ENCODE measurements at regions not wholly inside any gene's neighbourhood (a gene's known extent, or its start where the extent isn't known, plus 50 kb on each side); places are given as distances from the start of the nearest gene placed in this dataset.

GRCh38 chr15:70299931-70300869 is 202.5 kb upstream of the TLE3 start:
- TF ChIP-seq, protein P1, sequence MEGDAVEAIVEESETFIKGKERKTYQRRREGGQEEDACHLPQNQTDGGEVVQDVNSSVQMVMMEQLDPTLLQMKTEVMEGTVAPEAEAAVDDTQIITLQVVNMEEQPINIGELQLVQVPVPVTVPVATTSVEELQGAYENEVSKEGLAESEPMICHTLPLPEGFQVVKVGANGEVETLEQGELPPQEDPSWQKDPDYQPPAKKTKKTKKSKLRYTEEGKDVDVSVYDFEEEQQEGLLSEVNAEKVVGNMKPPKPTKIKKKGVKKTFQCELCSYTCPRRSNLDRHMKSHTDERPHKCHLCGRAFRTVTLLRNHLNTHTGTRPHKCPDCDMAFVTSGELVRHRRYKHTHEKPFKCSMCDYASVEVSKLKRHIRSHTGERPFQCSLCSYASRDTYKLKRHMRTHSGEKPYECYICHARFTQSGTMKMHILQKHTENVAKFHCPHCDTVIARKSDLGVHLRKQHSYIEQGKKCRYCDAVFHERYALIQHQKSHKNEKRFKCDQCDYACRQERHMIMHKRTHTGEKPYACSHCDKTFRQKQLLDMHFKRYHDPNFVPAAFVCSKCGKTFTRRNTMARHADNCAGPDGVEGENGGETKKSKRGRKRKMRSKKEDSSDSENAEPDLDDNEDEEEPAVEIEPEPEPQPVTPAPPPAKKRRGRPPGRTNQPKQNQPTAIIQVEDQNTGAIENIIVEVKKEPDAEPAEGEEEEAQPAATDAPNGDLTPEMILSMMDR (IDR thresholded peaks at IDR 0.05; ENCODE audit: unreplicated experiment): no peak
- Mint-ChIP-seq H3K4me1 (ENCODE audit: low read depth) (peaks cover 2% of the 10 kb centered on the region), H3K4me3 (ENCODE audit: low read depth) (no peak overlapping the region), H3K9me3 (ENCODE audit: low read depth) (peaks cover 3% of the 10 kb centered on the region), H3K27ac (no peak overlapping the region), H3K36me3 (ENCODE audit: insufficient read depth) (no peaks in the 10 kb centered on the region), H3K27me3 (peaks cover 26% of the 10 kb centered on the region)
- DNase-seq (ENCODE audit: low spot score, unreplicated experiment): no peak

- Mint-ChIP-seq H3K4me1 (ENCODE audit: low read depth) (peaks cover 2% of the 10 kb centered on the region), H3K9me3 (ENCODE audit: low read depth) (no peaks in the 10 kb centered on the region), H3K27ac (no peak overlapping the region), H3K27me3 (peaks cover 38% of the 10 kb centered on the region), H3K4me3 (ENCODE audit: low read depth) (no peak overlapping the region), H3K36me3 (ENCODE audit: insufficient read depth) (no peaks in the 10 kb centered on the region)
- TF ChIP-seq, protein P1 (IDR thresholded peaks at IDR 0.05; ENCODE audit: unreplicated experiment): no peak
- DNase-seq (ENCODE audit: low spot score, unreplicated experiment): no peak
Observed at GRCh38 chr15:70297465-70298058, 199.8 kb upstream of the TLE3 start.

GRCh38 chr15:70294731-70295305 is 197.1 kb upstream of the TLE3 start:
- TF ChIP-seq, protein P1 (IDR thresholded peaks at IDR 0.05; ENCODE audit: unreplicated experiment): no peak
- no peak overlapping the region for H3K27ac Mint-ChIP-seq
- DNase-seq (ENCODE audit: low spot score, unreplicated experiment): no peak
- no peaks in the 10 kb centered on the region for H3K9me3 Mint-ChIP-seq (ENCODE audit: low read depth)
- no peaks in the 10 kb centered on the region for H3K36me3 Mint-ChIP-seq (ENCODE audit: insufficient read depth)
- no peak overlapping the region for H3K4me3 Mint-ChIP-seq (ENCODE audit: low read depth)
- H3K4me1 Mint-ChIP-seq (ENCODE audit: low read depth): peaks cover 3% of the 10 kb centered on the region
- H3K27me3 Mint-ChIP-seq: peaks cover 53% of the 10 kb centered on the region

DNA sequence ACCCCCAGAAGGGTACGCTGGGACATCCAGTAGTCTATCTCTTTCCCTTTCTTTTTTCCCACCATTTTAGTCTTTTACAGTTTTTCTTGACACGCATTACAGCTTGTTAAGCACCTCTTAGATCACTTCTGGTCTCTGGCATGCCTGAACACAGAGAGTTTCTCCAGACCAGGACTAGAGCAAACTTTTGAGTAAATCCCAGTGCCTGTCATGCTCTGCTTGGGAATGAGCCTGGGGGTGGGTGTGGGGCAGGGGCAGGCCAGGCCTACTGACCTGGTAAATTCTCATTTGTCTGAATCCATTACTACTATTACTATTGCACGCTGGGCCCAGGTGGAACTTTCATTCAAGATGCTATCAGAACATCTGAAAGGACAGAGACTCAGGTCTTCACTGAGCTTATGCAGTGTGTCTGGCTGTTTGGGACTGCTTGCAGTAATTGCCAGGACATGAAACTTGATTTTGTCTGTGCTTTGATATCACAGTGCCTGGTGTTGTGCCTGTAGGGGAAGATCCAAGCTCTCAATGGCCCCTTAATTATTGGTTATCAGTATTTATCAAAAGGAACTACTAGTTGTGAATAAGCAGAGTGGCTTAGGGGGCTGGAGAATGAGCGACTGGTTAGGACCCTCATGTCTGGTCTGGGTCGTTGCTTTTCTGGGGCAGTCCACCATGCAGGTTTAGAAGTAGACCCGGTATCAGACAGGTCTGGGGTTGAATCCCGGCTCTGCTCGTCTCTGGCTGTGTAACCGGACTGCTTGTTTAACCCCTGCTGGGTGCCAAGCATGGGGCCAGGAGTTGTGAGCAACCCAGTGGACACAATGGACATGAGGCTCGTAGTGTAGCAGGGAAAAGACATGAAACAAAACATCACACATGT is 196.1 kb upstream of the TLE3 start:
- DNase-seq (ENCODE audit: low spot score, unreplicated experiment): no peak
- Mint-ChIP-seq H3K4me3 (ENCODE audit: low read depth) (no peak overlapping the region), H3K36me3 (ENCODE audit: insufficient read depth) (no peaks in the 10 kb centered on the region), H3K27me3 (peaks cover 57% of the 10 kb centered on the region), H3K27ac (no peak overlapping the region), H3K9me3 (ENCODE audit: low read depth) (no peaks in the 10 kb centered on the region), H3K4me1 (ENCODE audit: low read depth) (peaks cover 7% of the 10 kb centered on the region)
- TF ChIP-seq, protein P1 (IDR thresholded peaks at IDR 0.05; ENCODE audit: unreplicated experiment): no peak

Data from progenitor cell of endocrine pancreas (in vitro differentiated cells).